ENCODE measurements at regions not wholly inside any gene's neighbourhood (a gene's known extent, or its start where the extent isn't known, plus 50 kb on each side); places are given as distances from the start of the nearest gene placed in this dataset.
"Not testable (repeated sequence)": the region's sequence is repeated elsewhere in the genome, so short reads cannot be mapped to it uniquely, and the experiment has no call there.

DNA sequence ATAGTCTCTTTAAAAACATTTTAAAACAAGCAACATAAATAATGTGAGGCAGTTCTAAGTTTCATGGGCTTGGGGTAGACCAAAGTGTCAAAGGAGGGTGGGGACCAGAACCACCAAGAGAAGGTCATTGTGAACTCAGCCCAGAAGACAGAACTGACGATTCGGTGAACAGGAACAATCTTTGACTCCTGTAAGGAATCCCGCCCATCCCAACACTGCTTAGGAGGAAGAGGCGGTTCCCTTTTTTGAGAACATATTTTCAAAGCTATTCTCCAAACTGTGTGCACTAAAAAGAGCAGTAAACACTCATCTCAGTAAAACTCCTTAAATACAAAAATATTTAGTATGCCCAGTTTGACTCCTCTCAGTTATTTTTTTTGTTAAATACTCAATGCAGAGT is 176.5 kb upstream of the TLE4 start:
- DNase-seq (ENCODE audit: extremely low read depth in 1 of 2, low read depth in 1 of 2) = no peak

DNA sequence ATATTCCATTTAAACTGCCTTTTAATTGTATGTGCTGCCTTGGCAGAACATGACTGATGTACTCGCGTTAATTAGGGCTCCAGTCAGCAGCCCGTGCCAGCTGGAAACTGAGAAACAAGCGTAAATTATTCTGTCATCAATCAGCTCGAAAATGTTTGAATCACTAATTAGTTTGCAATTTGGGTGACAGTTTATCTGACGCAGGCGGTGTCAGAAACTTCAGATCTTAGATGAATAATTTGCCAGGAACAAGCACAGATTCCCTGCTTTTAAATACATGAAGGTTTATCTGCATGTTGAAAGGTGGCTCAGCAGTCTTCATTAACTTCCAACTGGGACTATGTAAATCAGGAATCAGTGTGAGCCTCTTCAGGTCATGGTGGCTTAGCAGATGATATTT is 176.0 kb upstream of the TLE4 start:
- DNase-seq (ENCODE audit: extremely low read depth in 1 of 2, low read depth in 1 of 2) = no peak

DNA sequence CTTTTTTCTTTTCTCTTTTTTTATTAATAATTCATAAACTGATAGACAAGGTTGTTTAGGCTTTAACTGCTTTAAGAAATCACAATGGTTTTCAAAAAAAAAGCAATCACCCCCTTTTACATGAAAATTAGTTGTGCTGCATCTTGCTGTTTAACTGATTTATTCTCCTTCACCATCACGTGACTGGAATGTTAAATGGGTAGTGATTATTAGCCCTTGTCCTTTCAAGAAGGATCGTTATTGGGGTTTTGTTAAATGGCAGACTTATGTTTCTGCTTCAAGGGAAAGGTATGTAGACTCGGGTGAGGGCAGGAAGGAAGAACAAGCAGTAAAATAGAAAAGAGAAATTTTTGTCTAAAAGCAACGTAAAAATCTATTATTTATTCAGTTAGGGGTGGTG is 175.6 kb upstream of the TLE4 start:
- no peak for DNase-seq (ENCODE audit: extremely low read depth in 1 of 2, low read depth in 1 of 2)

DNA sequence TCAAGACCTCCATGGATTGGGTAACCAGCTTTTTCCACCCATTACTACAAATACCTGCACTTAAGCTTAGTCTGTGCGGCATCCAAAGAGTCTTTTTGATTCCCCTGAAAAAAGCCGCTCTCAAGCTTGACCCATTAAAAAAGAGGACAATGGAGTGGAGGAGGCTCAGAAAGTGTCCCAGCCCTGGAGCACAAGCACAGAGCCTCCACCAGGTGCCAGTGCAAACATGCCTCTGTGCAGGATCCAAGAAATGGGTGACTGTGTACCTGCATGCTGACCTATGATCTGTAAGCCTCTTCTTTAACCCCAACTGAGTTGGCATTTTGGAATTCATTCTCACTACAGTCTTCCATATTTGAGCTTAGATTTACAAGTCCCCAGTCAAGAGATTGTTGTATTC is 168.3 kb upstream of the TLE4 start:
- DNase-seq (ENCODE audit: extremely low read depth in 1 of 2, low read depth in 1 of 2) = no peak

DNA sequence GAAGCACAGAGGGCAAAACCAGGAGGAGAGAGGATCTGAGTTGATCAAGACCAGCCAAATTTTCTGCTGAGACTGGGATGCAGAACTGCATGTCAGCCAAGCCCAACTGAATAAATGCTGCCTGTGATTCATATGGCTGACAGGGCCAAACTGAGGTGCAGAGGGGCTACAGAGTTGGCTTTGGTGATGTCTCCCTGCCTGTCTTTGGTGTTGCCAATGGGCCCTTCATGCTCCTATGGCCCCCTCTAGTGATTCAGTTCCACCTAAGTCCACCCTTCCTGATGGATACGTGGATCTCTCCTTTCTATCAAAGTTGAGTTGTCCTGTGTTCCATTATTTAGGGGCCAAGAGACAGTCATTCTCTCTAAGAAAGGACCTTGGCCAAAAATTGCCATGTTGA is 163.6 kb upstream of the TLE4 start:
- no peak for DNase-seq (ENCODE audit: extremely low read depth in 1 of 2, low read depth in 1 of 2)

DNA sequence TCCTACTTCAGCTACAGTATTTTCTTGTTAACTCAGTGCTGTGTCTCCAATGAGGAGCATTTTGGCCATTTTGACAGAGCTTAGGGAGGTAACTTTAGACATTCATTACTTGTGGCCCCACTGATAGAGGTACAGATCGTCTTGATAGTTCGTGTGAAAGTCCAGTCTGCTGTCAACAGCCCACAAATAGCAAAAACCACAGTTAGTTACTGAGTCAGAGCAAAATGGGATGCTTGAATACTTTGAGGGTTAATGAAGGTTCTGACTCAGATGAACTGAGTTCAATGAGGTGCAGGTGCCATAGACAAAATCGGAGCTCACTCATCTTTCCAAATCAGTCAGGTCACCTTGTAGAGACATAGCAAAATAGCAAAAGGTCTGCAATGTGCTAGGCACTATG is 163.1 kb upstream of the TLE4 start:
- DNase-seq (ENCODE audit: extremely low read depth in 1 of 2, low read depth in 1 of 2) = no peak

DNA sequence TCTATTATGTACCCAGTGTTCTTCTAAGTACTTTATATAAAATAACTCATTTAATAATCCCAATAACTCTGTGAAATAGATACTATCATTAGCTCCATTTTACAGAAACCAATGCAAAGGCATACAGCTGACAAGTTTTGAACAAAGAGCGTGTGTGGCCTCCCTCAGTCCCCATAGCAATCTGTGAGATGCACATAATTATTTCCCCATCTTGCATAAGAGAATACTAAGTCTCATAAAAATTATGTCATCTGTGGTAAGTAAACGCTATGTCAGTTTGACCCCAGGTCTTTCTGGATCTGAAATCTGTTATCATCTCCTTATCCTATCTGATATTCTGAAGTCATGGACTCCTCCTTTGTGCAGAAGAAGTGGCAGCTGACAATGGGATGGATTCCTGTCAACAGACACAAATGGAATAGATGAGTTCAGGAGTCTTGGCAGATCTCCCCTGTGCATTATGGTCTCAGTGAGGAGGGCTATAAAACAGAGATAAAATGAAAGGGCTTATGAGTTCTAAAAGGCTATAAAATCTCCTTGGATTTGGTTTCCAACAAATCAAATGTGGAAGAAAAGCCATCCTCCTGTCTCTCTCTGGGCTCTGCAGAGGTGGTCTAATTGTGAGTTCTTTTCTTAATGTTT is 162.5 kb upstream of the TLE4 start:
- DNase-seq (ENCODE audit: extremely low read depth in 1 of 2, low read depth in 1 of 2) = no peak

DNA sequence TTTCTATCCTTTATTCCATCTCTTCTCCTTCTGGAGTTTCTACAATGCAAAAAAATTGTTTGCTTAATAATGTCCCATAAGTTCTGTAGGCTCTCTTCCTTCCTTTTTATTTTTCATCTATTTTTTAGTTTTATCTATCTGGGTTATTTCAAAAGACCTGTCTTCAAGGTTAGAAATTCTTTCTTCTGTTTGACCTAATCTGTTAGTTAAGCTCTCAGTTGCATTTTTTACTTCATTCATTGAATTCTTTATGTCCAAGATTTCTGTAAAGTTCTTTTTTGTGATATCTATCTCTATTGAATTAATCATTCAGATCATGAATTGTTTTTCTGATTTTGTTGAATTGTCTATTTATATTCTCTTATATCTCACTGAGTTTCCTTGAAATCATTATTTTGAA is 145.9 kb upstream of the TLE4 start:
- no peak for DNase-seq (ENCODE audit: extremely low read depth in 1 of 2, low read depth in 1 of 2)

DNA sequence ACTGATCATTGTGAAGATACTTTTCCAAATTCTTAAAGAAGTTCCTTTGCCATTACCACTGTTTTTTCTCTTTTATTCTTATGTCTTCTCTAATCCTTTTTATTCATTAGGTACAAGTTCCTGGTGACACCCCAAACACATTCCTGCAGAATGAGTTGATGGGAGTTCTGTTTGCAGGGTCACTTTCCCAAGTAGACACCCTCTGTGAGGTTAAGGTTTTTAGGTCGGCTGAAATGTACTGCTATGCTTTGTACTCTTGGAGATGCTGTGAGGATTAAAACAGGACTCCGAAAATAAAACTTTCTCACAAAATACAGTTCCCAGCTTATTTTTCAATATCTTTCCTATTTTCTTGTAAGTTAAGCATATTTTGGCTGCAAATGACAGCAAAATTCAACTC is 143.3 kb upstream of the TLE4 start:
- DNase-seq (ENCODE audit: extremely low read depth in 1 of 2, low read depth in 1 of 2) = no peak

DNA sequence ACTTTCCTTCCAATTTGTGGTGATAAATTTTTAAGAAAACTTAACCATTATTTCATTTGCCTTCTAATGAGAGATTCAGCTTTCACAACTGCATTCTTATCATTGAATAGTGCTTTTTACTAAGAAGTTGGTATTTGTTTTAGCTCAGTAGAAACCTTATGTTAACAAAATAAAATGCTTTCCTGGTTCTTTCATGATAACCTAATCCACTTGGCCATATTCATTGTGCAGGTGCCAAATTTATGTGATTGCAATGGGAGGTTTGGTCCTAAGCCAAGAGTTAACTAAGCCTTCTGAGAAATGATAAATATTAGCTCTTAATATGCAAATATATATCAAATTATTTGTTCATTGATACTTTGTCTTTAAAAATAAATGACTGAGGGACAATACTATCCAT is 141.1 kb upstream of the TLE4 start:
- DNase-seq (ENCODE audit: extremely low read depth in 1 of 2, low read depth in 1 of 2) = no peak

DNA sequence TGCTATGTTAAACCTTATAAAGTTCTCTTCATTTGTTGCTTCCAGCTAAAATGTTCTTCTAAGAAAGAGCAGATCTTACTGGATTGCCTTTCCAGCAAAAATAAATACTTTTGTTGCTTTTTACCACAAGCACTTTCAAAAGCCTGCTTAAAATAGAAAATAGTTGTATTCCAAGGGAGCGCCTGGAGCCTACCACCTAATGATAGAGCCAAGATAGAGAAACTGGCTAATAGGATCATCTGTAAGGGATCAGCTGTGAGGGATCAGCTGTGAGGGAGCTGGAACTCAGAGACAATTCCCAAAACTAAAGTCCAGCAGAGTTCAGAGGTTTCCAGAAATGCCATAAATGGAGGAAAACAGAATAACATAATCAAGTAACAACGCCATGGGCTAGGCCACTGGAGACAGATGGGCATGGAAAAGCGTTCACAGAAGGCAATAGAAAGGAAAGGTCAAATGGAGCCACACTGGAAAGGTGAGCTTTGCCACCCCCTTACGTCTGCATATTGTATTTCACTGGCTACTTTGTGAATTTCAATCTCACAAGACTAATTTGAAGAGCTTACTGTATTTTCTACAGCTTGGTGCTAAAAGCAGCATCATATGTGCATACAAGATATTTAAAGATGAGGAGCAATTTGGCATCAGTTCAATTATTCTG is 140.6 kb upstream of the TLE4 start:
- DNase-seq (ENCODE audit: extremely low read depth in 1 of 2, low read depth in 1 of 2) = no peak

DNA sequence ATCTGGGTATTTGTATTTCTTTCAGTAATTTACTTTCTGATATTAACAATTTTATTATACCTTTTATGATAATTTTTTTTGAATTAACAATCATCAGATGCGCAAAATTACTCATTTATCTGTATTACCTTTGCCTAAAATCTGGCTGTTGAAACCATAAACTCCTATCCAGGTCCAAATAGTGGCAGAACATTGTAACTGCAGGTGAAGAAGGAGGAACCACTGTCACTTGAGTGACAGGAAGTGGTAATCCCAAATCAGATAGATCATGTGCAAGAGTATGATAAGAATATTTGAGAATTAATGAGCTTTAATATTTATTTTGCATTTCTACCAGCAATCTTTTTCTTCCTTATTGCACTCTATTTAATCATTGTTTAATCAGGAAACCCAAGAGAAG is 139.3 kb upstream of the TLE4 start:
- DNase-seq (ENCODE audit: extremely low read depth in 1 of 2, low read depth in 1 of 2) = no peak

DNA sequence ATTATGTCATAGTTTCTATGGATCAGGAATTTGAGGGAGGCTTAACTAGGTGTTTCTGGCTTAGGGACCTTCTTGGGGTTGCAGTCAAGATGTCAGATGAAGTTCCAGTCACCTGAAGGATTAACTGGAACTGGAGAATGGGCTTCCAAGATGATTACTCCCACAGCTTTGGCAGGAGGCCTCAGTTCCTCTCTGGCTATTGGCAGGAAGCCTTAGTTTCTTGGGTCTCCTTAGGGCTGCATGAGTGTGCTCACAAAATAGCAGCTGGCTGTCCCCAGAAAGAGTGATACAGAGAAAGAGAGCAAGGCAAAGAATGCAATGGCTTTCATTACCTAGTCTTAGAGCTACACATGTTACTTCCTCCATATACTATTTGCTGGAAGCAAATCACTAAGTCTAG is 138.1 kb upstream of the TLE4 start:
- DNase-seq (ENCODE audit: extremely low read depth in 1 of 2, low read depth in 1 of 2) = no peak

DNA sequence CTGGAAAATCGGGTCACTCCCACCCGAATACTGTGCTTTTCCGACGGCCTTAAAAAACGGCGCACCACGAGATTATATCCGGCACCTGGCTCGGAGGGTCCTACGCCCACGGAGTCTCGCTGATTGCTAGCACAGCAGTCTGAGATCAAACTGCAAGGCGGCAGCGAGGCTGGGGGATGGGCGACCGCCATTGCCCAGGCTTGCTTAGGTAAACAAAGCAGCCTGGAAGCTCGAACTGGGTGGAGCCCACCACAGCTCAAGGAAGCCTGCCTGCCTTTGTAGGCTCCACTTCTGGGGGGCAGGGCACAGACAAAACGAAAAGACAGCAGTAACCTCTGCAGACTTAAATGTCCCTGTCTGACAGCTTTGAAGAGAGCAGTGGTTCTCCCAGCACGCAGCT is 132.5 kb upstream of the TLE4 start:
- not testable (repeated sequence) for DNase-seq (ENCODE audit: extremely low read depth in 1 of 2, low read depth in 1 of 2)

DNA sequence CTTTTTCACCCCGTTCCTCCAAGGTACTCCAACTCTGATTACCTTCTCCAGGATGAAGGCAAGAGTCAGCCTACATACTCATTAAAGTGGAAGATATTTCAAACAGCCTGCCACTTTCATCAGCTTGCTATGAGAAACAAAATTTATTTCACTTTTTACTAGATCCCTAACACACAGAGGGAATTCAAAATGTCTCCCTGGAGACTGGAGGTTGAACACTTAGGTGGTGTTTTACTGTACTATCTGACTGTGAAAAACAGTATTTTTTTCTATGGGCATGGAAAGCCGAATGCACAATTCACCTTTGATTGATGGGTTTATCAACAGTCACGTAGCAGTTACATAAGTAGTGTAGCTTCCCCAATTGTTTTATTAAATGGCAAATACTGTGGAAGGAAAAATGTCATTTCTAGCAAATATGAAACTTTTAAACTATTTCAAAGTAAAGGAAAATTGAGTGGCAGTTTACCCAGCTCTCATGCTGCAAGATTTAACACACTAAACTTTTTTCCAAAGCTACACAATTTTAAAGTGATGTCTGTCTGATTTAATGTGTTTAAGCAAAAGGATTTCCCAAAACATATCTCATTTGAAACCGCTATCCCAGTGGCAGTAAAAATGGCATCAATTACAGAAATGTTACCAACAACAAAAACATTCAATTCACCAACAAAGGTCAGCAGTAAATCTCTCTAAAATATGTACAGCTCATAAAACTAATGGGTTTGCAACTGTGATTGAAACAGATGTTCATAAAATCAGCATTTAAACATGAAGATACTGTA is 125.0 kb upstream of the TLE4 start:
- DNase-seq (ENCODE audit: extremely low read depth in 1 of 2, low read depth in 1 of 2) = no peak

DNA sequence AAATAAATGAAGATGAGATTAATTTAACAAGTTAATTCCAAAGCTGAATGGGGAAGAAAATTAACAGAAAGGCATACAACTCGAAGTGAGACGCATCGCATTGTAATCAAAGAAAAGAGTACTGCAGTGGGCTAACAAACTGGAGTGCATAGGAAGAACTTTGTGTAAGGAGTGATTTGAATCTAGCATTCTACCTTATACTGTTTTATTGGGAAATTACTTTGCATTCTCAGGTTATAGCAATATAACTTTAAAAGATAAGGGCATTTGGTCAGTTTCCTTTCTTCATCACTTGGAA is 124.5 kb upstream of the TLE4 start:
- no peak for DNase-seq (ENCODE audit: extremely low read depth in 1 of 2, low read depth in 1 of 2)

DNA sequence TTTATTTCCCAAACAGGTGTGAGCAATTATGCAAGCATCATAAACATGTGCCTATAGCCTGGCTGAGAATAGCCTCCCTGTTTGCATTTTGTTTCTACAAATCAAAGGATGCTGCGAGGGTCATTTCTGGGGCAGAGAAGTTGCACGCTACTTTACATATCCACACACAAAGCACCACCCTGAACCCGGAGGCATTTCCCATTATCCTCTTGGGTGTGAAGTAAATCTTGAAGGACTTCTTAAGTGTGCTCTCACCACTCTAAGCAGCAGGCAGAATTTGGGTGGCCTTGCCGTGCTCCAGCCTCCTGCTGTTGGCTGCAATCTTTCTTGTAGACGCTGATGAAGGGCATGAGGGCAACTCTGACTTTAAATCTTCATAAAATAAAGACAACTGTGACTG is 124.0 kb upstream of the TLE4 start:
- no peak for DNase-seq (ENCODE audit: extremely low read depth in 1 of 2, low read depth in 1 of 2)

DNA sequence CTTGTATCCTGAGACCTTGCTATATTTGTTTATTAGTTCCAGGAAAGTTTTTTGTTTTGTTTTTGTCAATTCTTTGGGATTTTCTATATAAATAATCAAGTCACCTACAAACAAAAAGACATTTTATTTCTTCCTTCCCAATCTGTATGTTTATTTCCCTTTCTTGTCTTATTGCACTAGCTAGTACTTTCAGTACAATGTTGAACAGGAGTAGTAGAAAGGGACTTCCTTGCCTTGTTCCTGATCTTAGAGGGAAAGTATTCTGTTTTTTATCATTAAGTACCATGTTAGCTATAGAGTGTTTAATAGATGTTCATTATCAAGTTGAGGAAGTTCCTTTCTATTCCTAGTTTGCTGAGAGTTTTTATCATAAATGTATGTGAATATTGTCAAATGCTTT is 119.5 kb upstream of the TLE4 start:
- DNase-seq (ENCODE audit: extremely low read depth in 1 of 2, low read depth in 1 of 2) = no peak

DNA sequence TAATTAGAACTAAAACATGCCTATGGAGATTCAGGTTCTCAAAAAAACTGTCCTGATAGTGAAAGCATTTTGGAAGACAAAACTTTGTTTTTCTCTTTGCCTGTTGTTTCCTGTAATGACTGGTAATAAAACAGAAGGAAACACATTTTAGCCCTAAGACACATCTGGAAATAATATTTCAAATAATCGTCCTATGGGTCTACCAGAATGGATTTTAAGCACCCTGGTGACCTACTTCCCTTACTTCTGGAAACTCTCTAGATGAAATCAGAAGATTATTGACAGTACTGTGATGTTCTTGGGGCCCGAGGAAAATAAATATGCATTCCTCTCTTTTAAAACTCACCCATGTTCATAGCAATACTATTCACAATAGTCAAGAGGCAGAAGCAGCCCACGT is 110.1 kb upstream of the TLE4 start:
- no peak for DNase-seq (ENCODE audit: extremely low read depth in 1 of 2, low read depth in 1 of 2)

DNA sequence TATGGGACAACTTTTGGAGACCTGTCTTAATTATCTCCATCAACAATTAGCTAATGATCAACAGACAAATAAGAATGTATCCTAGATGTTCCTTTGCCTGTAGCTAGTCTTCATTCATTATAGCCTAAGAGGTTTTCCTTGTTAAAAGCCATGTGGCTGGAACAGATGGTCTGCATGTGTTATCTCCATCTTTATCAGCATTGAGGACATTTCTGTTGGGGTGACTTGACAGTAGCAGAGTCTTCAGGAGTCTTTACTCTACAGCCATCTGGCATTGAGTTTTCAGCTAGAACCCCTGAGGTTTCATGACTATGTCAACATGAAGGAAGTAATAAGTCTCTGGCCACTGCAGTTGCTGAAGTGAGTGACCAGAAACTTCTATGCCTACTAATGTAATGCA is 106.6 kb upstream of the TLE4 start:
- no peak for DNase-seq (ENCODE audit: extremely low read depth in 1 of 2, low read depth in 1 of 2)

DNA sequence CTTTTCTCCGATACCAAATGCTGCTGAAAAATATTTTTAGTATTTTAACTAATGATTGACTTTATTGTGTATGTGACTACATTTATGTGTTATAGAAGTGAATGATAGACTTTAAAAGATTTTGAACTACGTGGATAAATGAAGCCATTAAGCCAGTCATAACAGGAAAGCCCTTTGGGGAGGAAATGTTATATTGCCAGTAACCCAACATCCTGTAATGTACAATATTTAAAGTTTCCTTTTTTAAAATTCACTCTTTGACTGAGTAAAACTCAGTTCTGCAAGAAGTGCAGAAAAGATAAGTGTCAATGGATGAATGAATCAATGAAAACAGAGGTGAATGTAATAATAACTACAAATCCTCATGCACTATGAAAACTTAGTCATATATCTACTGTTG is 102.6 kb upstream of the TLE4 start:
- DNase-seq (ENCODE audit: extremely low read depth in 1 of 2, low read depth in 1 of 2) = no peak

DNA sequence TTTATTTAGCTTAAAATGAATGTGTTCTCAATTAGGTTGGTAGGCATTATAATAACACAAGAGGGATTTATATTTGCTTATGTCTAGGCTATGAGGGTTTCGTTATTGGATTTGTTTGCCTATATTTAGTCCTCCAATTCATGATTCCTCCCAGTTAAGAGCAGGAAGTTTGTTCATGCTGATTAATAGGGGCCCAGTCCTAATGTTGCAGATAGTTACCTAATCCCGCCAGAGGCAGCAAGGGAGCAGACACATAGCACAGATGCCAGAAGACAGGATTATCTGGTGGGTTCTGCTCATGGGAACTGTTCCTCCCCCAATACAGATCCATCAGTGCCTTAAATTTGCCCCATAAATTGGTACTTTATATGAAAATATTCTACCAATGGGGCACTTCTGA is 100.8 kb upstream of the TLE4 start:
- no peak for DNase-seq (ENCODE audit: extremely low read depth in 1 of 2, low read depth in 1 of 2)

Data from activated CD8-positive, alpha-beta memory T cell treated with anti-CD3 and anti-CD28 coated beads for 1 hour (primary cell).